Ectodermal cell (in vitro differentiated cells): ENCODE measurements at regions not wholly inside any gene's neighbourhood (a gene's known extent, or its start where the extent isn't known, plus 50 kb on each side); places are given as distances from the start of the nearest gene placed in this dataset.
"Not testable (repeated sequence)": the region's sequence is repeated elsewhere in the genome, so short reads cannot be mapped to it uniquely, and the experiment has no call there.

Source experiments
- H3K27ac ChIP-seq: 2 replicates; pipeline ENCODE4 v1.7.0; 2013; ENCODE audit warnings: mild to moderate bottlenecking, low read depth, low read length; ENCODE audit not compliant: insufficient read depth, poor library complexity, severe bottlenecking
- H3K27me3 ChIP-seq: 2 replicates; pipeline ENCODE4 v1.7.0; 2013; ENCODE audit warnings: mild to moderate bottlenecking, low read length; ENCODE audit not compliant: insufficient read depth, control insufficient read depth, poor library complexity, severe bottlenecking
- H3K36me3 ChIP-seq: one replicate; pipeline ENCODE4 v1.7.0; 2013; ENCODE audit warnings: low read length; ENCODE audit not compliant: control insufficient read depth, insufficient read depth
- H3K4me1 ChIP-seq: one replicate; pipeline ENCODE4 v1.7.0; 2013; ENCODE audit warnings: low read length; ENCODE audit not compliant: control insufficient read depth, insufficient read depth
- H3K4me3 ChIP-seq: 2 replicates; pipeline ENCODE4 v1.7.0; 2013; ENCODE audit warnings: low read depth, low read length, control low read depth; ENCODE audit not compliant: insufficient read depth
- H3K9me3 ChIP-seq: 2 replicates; pipeline ENCODE4 v1.7.0; 2013; ENCODE audit warnings: mild to moderate bottlenecking, low read length, moderate library complexity; ENCODE audit not compliant: control insufficient read depth
- WGBS, 2 experiments: methylation state at CpG; one replicate each; pipeline ENCODE4 v1.1.7; 2013; ENCODE audit warnings: missing lambda C conversion rate in 2 of 2; 5-methylcytosine and 5-hydroxymethylcytosine counted together

DNA sequence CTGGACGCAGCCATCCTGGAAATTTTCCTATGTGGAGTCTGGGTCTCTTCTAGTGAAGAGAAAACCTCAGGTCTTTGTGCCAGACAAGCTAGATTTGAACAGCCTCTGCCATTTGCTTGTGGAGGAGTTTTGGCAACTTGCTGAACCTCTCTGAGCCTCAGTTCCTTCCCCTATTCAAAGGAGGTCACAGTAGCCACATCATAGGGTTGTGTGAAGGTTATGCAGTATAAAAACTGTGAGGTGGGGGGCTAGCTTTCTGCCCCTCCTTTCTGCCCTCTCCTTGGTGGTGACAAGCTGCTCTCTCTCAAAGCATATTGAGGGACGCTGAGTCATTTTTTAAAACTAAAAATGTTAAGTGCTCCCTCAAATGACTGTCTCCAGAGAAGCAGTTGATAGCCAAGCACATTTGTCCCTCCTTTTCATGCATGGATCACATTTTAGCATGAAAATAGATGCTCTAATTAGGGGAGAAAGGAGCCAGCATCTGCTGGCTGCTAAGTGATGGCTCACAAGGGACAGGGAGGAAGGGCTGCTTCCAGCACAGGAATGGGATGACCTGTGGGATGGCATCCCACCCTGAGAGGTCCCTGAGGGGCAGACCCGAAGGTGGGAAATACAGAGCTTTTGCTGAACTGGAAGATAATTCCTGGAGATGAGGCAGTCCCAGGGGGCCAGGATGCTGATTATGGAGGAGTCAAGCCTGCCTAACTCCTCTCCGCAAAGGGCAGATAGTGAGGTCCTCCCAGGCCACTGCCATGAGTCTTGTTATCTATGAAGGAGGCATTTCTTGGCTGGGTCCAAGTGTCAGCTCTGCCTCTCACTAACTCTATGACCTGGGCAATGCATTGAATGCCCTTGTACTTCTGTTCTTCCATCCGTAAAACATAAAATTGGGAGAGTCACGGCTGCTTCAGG, 218.8 kb downstream of the RAB11FIP4 start:
- H3K9me3 ChIP-seq, result no peaks in the 10 kb centered on the region
- H3K4me1 ChIP-seq, result no peaks in the 10 kb centered on the region
- WGBS, 2 experiments, result 71 to 83% methylated on average over 6 of the region's 6 CpGs
- H3K36me3 ChIP-seq, result no peaks in the 10 kb centered on the region
- no peaks in the 10 kb centered on the region for H3K27me3 ChIP-seq
- no peak overlapping the region for H3K4me3 ChIP-seq
- no peak overlapping the region for H3K27ac ChIP-seq

- Histone ChIP-seq H3K9me3 (no peaks in the 10 kb centered on the region), H3K4me3 (no peak overlapping the region), H3K27ac (no peak overlapping the region), H3K36me3 (no peaks in the 10 kb centered on the region), H3K27me3 (no peaks in the 10 kb centered on the region), H3K4me1 (no peaks in the 10 kb centered on the region)
- WGBS, 2 experiments, result 94% methylated on average over 3 of the region's 3 CpGs
Measured at GRCh38 chr17:31609331-31609730, 217.9 kb downstream of the RAB11FIP4 start.

GRCh38 chr17:31608659-31609254, 217.3 kb downstream of the RAB11FIP4 start:
- no peaks in the 10 kb centered on the region for H3K4me1 ChIP-seq

DNA sequence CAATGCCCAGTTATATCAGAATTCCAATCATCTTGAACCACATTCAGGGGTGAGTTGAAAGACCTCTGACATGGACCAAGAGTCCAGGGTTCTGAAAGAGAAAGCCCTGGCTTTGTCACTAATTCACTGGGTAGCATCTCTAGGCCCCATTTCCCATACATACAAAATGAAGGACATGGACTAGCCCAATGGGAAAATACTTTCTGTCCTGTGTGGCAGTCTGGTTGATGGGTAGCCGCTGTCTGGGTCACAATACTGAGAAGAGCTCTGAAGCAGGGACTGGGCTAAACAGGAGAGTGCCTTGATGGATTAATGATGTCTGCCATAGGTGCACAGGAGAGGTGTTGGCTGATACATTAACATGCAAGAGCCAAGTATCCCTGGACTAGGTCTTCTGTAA, 214.3 kb downstream of the RAB11FIP4 start:
- Histone ChIP-seq H3K4me1 (no peaks in the 10 kb centered on the region), H3K27me3 (no peaks in the 10 kb centered on the region), H3K36me3 (no peaks in the 10 kb centered on the region), H3K4me3 (no peak overlapping the region), H3K27ac (no peak overlapping the region), H3K9me3 (no peaks in the 10 kb centered on the region)
- WGBS, 2 experiments, result 92 to 97% methylated on average over 1 of the region's 1 CpG

More at GRCh38 chr17:31608659-31609254, 217.3 kb downstream of the RAB11FIP4 start:
- Histone ChIP-seq H3K27ac (no peak overlapping the region), H3K9me3 (no peaks in the 10 kb centered on the region), H3K27me3 (no peaks in the 10 kb centered on the region), H3K36me3 (no peaks in the 10 kb centered on the region), H3K4me3 (no peak overlapping the region)
- 90 to 92% methylated on average over 3 of the region's 3 CpGs for WGBS, 2 experiments

- Histone ChIP-seq H3K27me3 (no peaks in the 10 kb centered on the region), H3K27ac (no peak overlapping the region), H3K4me3 (no peak overlapping the region), H3K9me3 (no peaks in the 10 kb centered on the region), H3K4me1 (no peaks in the 10 kb centered on the region), H3K36me3 (no peaks in the 10 kb centered on the region)
- WGBS, 2 experiments, result 92 to 95% methylated on average over 5 of the region's 5 CpGs
Measured at GRCh38 chr17:31604936-31605335, 213.5 kb downstream of the RAB11FIP4 start.

- WGBS, 2 experiments, result 94 to 95% methylated on average over 9 of the region's 9 CpGs
- not testable (repeated sequence) for H3K27ac ChIP-seq, H3K4me3 ChIP-seq
Measured at GRCh38 chr17:31600144-31600543, 208.7 kb downstream of the RAB11FIP4 start.

GRCh38 chr17:31598921-31599571, 207.6 kb downstream of the RAB11FIP4 start:
- Histone ChIP-seq H3K4me3 (no peak overlapping the region), H3K27me3 (no peaks in the 10 kb centered on the region), H3K36me3 (no peaks in the 10 kb centered on the region), H3K9me3 (no peaks in the 10 kb centered on the region), H3K4me1 (peaks cover 8% of the 10 kb centered on the region), H3K27ac (no peak overlapping the region)
- WGBS, 2 experiments, result 92 to 93% methylated on average over 11 of the region's 11 CpGs

More at GRCh38 chr17:31600144-31600543, 208.7 kb downstream of the RAB11FIP4 start:
- H3K36me3 ChIP-seq, H3K9me3 ChIP-seq, H3K27me3 ChIP-seq, H3K4me1 ChIP-seq: not testable (repeated sequence)

GRCh38 chr17:31598399-31598782, 206.9 kb downstream of the RAB11FIP4 start:
- H3K27ac ChIP-seq, result no peak overlapping the region
- H3K4me1 ChIP-seq, result peaks cover 8% of the 10 kb centered on the region
- no peaks in the 10 kb centered on the region for H3K9me3 ChIP-seq
- H3K4me3 ChIP-seq, result no peak overlapping the region
- H3K36me3 ChIP-seq, result no peaks in the 10 kb centered on the region
- WGBS, 2 experiments, result 63 to 64% methylated on average over 4 of the region's 4 CpGs
- H3K27me3 ChIP-seq, result no peaks in the 10 kb centered on the region

- Histone ChIP-seq H3K36me3 (no peaks in the 10 kb centered on the region), H3K4me1 (peaks cover 8% of the 10 kb centered on the region), H3K9me3 (no peaks in the 10 kb centered on the region), H3K27ac (no peak overlapping the region), H3K27me3 (no peaks in the 10 kb centered on the region), H3K4me3 (no peak overlapping the region)
- 94 to 95% methylated on average over 10 of the region's 10 CpGs for WGBS, 2 experiments
Measured at GRCh38 chr17:31597646-31598398, 206.3 kb downstream of the RAB11FIP4 start.
